GM21619 (cell line): ENCODE measurements at regions not wholly inside any gene's neighbourhood (a gene's known extent, or its start where the extent isn't known, plus 50 kb on each side); places are given as distances from the start of the nearest gene placed in this dataset.
A peak's percentile ranks its signal among the peaks of the same experiment; 100 is the strongest.

Source experiments
- ATAC-seq: cut with Tn5 transposase; IDR thresholded peaks from one replicate; pipeline ENCODE4 v1.9.1; 2021; ENCODE audit not compliant: unreplicated experiment

DNA sequence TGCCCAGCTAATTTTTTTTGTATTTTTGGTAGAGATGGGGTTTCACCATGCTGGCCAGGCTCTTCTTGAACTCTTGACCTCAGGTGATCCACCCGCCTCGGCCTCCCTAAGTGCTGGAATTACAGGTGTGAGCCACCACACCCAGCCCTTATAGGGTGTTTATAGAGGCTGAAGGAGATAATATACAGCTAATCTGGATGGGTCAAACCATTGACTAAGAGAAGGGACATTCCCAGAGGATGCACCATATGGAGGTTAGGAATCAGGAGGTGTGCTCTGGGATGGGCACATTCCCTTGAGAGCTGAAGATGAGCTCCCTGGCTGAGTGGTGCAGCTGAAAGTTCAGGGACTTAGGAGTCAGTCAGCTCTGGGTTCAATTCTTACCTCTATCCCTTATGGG, 68.3 kb upstream of the SHISA3 start:
- no peak for ATAC-seq

DNA sequence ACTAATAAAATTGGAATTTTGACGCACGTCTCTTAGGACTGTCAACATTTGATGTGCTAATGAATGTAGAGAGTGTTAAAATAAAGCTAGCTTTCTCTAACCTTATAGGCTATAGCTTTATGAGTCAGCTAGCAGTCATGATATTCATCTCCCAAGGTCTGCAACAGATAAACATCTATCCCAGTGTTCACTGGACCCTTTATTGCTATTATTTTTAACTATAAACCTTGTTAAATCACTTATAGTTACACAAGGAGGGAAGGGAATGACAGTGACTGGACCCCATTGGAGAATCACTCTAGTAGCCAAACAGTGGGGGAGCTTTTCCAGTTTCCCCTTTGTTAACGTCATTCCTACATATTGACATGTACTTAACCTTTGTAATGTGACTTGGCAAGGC, 67.9 kb upstream of the SHISA3 start:
- no peak for ATAC-seq

DNA sequence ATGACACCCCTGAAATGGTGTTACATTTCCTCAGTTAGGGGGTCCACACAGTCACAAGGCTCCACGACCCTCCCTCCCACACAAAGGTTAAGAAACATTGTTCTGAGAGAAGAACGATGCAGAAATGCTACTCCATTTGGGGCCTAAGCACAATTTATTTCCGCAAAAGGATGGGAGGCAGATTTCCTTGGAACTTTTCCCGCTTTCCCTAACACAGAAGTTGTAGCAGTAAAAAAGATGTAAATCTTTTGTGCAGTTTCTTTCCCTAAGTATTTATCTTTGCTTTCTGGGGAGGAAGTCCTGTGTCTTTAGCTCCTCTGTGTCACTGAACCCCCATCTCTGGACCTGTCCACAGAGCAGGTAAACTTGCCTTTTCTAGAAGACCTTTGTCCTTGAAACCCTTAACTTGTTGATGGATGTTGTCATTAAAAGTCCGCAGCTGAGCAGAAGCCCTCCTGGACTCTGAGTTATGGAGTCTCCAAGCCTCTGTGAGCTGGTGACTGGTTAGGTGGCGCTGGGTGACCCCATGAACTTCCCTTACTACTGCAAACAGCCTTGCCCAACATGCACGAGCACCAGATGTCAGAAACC, 67.2 kb upstream of the SHISA3 start:
- no peak for ATAC-seq

DNA sequence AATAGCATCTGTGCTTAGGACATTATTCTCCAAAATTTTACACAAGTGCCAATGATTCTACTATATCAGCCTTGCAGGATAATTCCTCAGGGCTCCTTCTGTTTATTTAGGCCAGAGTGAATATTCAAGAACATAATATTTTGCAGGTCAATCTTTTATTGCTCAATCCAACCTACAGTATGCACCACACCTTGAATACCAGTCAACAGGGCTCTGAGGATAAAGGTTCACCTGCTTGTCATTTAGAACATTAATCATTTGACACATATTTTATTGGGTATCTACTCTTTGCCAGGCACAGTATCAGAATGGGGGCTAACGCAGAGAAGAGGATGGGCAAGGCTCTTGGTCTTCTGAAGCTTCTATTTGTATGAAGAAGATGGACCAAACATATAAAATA, 66.2 kb upstream of the SHISA3 start:
- ATAC-seq, result no peak

DNA sequence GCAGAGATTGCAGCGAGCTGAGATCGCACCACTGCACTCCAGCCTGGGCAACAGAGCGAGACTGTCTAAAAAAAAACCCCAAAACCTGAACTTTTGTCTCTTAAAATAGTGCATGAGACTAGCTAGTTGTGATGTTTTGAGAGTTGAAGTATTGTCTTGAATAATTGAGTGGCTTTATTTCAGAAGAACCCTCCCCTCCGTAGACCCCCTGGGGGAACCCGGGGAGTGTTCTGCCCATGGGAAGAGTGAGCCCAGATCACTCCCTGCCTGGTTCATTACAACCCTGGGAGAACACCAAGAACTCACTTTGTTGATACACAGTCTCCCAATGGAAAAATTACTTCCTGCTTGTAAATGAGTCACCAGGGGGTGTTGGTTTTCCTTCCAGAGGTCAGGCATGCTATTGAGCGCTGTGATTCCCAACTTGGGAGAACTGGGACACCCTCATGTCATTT, 65.3 kb upstream of the SHISA3 start:
- peak; percentile 77 for ATAC-seq

DNA sequence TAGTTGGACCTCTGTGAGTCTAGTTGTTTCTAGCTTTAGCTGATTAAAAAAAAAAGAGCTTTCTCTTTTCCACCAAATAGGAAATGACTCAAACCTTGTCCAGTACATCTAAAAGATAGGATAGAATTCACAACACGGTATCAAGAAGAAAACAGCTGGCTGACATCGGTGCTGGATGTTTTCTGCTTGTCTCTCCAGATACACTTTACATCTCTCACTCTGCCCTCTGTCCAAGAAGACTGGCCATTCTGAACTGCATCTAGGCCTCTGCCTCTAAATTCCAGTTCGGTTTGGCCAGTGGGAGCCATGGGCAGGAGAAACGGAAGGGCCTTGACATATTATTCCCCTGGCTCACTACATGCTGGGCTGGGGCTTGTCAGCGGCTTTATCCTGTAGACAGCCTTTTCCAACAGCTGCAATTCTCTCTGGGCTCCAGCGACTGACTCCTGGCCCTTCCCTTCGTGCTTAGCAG, 57.3 kb upstream of the SHISA3 start:
- no peak for ATAC-seq

DNA sequence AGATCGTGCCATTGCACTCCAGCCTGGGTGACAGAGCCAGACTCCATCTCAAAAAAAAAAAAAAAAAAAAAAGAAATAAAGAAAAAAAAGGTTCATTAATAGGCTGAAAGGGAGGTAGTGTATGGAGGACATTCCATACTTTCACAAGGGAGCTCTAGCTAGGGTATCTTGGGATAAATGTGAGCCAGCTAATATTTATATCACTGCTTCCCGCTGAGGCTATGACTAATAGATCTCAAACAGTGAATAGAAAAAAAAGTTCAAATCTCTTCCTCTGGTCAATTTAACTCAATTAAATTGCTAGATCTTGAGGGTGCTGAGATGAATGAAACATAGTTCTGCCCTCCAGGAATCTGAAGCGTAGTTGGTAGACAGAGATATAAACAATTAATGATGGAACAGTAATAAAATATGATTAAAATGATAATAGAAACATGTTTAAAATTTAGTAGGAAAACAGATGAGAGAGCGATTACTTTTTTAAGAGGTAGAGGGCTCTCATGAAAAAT, 55.7 kb upstream of the SHISA3 start:
- no peak for ATAC-seq

DNA sequence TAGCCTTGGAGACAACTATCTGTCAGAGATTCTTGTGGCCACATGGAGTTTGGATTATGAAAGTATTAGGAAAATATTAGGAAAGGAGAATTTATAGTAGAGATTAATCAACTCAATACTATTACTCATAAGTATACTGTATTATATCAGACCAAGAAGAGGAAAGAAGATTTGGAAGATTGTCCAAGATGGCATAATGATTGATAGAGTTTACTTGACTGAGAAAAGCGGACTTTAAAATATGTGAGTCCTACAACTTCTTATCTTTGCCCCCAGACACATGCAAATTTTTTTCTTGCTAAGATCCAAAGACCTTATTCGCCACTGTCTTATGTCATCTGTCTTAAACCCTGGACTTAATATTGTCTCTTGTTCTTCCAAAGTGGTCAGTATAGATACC, 54.8 kb upstream of the SHISA3 start:
- ATAC-seq, result no peak

DNA sequence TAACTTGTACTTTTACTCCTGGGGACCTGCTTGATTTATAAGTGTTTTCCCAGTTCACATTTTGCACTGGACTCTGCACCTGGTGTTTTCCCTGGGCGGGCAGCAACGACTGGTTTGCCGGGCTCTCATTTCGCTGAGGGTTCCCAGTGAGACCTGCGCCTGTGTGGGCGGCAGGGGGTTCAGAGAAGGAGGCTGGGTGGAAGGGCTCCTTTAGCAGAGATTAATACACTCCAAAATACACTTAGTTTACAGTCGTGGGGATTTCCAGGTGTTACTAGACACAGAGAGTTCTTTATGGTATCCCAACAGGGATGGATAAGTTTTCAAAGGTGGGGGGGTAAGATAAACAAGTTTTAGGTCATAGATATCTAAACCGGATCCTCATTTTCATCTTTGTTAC, 53.0 kb upstream of the SHISA3 start:
- no peak for ATAC-seq

DNA sequence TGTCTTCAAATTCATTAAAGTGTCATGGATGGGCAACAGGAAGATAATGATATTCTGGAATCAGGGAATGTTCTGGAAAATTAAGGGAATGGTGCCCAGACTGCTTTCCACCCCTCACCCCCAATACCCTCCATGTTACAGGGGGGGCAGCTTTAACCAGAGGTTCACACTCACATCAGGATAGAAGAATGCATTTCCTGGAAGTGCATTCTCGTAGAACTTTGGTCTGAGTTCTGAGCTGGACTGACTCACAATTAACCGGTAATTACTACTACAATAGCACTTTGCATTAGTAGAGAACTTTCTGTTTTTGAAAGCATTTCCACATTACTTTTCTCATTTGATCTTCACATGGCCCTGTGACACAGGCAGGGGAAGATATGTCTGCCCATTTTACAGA, 52.5 kb upstream of the SHISA3 start:
- no peak for ATAC-seq

DNA sequence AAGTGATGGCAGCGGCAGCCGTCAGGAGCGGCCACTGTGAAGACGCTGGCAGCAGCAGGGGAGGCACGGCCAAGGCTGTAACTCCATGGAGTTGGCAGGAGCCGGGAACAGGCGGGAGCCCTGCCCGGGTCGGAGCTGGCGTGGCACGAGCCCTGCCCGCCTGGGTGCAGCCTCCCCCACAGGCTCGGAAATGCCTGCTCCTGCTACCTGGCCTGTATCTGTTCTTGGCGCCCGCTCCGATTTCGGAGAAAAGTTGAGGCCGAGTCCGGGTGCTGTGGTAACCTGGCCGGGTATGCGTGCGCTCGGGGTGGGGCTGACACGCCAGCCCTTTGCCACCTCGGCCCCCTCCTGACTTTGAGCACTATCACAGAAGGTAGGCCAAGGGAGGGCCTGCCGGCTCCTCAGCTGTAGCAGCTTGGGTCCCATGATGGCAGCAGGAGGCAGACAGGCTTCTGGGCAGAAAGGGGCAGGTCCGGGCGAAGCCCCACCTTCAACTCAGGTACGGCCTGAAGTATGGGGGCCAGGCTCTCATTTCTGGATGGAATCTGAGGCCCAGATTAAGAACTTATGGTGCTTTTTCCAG, 51.2 kb upstream of the SHISA3 start:
- no peak for ATAC-seq

DNA sequence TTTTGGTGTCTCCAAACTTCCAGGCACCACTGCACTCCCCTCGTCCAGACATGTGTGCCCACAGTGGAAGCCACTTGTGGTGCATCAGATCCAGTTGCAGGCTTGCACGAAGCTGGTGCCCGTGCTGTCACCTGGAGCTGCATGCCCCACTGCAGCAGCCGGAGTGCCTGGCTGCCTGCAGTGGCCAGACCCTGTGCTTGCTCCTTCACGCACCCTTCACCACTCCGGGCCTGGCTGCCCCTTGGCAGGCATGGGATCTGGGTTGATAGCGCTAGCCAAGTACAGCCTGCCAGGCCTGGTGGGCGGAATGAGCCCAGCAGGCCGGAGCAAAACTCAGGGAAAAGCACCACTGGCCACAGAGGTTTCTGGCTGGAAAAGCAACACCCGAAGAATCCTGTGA, 50.2 kb upstream of the SHISA3 start:
- ATAC-seq, result no peak
